ENCODE measurements at regions not wholly inside any gene's neighbourhood (a gene's known extent, or its start where the extent isn't known, plus 50 kb on each side); places are given as distances from the start of the nearest gene placed in this dataset.
"Not testable (repeated sequence)": the region's sequence is repeated elsewhere in the genome, so short reads cannot be mapped to it uniquely, and the experiment has no call there.

DNA sequence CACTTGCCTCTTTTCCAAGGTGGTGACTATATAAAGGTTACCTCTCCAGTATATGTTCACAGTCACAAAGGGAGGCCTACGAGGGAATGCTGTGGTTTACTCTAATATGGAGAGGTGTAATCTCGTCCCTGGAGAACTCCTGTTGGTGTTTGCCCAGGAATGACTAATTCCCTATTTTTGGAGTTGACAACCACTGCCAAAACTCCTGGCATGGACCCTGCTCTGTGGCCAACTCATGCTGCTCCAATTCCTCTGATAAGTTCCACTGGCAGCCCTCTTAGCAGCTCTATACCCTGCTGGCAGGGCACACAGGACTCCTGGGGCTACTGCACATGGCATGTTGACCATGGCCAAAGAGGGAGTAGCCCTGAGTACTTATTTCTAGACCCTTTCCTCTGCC, 418.7 kb upstream of the ANO5 start:
- TF ChIP-seq, protein P1, sequence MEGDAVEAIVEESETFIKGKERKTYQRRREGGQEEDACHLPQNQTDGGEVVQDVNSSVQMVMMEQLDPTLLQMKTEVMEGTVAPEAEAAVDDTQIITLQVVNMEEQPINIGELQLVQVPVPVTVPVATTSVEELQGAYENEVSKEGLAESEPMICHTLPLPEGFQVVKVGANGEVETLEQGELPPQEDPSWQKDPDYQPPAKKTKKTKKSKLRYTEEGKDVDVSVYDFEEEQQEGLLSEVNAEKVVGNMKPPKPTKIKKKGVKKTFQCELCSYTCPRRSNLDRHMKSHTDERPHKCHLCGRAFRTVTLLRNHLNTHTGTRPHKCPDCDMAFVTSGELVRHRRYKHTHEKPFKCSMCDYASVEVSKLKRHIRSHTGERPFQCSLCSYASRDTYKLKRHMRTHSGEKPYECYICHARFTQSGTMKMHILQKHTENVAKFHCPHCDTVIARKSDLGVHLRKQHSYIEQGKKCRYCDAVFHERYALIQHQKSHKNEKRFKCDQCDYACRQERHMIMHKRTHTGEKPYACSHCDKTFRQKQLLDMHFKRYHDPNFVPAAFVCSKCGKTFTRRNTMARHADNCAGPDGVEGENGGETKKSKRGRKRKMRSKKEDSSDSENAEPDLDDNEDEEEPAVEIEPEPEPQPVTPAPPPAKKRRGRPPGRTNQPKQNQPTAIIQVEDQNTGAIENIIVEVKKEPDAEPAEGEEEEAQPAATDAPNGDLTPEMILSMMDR (IDR thresholded peaks at IDR 0.05; ENCODE audit: low read depth, low read length, missing control alignments) = no peak
- DNase-seq (ENCODE audit: low read depth) = no peak
- in situ Hi-C loops (cut with HindIII; ENCODE audit: low sequenced_read_pairs) = no loop called here
- H3K4me3 ChIP-seq (ENCODE audit: low read depth, low read length) = no peak overlapping the region

DNA sequence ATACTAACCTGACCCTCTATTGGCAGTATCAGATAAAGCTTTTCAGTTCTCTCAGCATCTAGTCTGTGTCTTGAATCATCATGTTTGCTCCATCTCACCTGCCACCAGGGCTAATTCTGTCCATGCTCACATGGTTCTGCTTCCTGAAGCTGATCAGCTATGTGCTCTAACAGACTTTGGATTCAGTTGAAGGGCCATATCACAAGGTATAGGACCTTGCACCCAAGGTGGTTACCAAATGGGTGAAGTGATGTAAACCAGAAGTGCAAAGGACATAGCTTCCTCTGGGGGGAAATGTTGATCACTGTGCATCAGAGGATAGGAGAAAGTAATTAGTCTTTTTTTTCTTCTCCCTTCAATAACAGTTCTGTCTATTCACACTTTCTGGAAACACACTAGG, 417.0 kb upstream of the ANO5 start:
- no peak for DNase-seq (ENCODE audit: low read depth)
- TF ChIP-seq, protein P1 (IDR thresholded peaks at IDR 0.05; ENCODE audit: low read depth, low read length, missing control alignments) = no peak
- no peak overlapping the region for H3K4me3 ChIP-seq (ENCODE audit: low read depth, low read length)
- in situ Hi-C loops (cut with HindIII; ENCODE audit: low sequenced_read_pairs) = no loop called here

DNA sequence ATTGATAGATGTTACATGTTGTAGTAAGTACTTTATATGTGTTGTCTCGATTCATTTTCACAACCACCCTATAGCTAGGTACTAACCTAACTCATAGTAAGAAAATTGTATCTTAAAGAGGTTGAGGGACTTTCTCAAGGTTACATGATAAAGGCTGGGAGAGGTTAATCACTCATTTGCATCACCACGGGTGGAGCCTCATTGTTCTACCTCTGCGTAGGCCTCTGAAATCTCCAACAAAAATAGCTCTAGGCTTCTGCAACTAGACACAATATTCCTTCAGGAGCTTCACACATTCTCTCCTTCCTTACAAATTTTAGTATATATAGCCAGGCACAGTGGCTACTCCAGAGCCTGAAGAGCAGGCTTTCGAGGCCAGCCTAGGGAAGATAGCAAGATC, 408.9 kb upstream of the ANO5 start:
- DNase-seq (ENCODE audit: low read depth) = no peak
- H3K4me3 ChIP-seq (ENCODE audit: low read depth, low read length) = no peak overlapping the region
- TF ChIP-seq, protein P1 (IDR thresholded peaks at IDR 0.05; ENCODE audit: low read depth, low read length, missing control alignments) = no peak
- in situ Hi-C loops (cut with HindIII; ENCODE audit: low sequenced_read_pairs) = no loop called here

GRCh38 chr11:21785351-21785750, 407.5 kb upstream of the ANO5 start:
- no peak for DNase-seq (ENCODE audit: low read depth)
- TF ChIP-seq, protein P1 (IDR thresholded peaks at IDR 0.05; ENCODE audit: low read depth, low read length, missing control alignments) = no peak
- in situ Hi-C loops (cut with HindIII; ENCODE audit: low sequenced_read_pairs) = no loop called here
- no peak overlapping the region for H3K4me3 ChIP-seq (ENCODE audit: low read depth, low read length)

- TF ChIP-seq, protein P1 (IDR thresholded peaks at IDR 0.05; ENCODE audit: low read depth, low read length, missing control alignments) = no peak
- no peak overlapping the region for H3K4me3 ChIP-seq (ENCODE audit: low read depth, low read length)
- in situ Hi-C loops (cut with HindIII; ENCODE audit: low sequenced_read_pairs) = no loop called here
- no peak for DNase-seq (ENCODE audit: low read depth)
Observed at GRCh38 chr11:21794306-21794705, 398.6 kb upstream of the ANO5 start.

GRCh38 chr11:21798216-21798615, 394.7 kb upstream of the ANO5 start:
- TF ChIP-seq, protein P1 (IDR thresholded peaks at IDR 0.05; ENCODE audit: low read depth, low read length, missing control alignments) = no peak
- H3K4me3 ChIP-seq (ENCODE audit: low read depth, low read length) = no peak overlapping the region
- in situ Hi-C loops (cut with HindIII; ENCODE audit: low sequenced_read_pairs) = no loop called here
- no peak for DNase-seq (ENCODE audit: low read depth)

DNA sequence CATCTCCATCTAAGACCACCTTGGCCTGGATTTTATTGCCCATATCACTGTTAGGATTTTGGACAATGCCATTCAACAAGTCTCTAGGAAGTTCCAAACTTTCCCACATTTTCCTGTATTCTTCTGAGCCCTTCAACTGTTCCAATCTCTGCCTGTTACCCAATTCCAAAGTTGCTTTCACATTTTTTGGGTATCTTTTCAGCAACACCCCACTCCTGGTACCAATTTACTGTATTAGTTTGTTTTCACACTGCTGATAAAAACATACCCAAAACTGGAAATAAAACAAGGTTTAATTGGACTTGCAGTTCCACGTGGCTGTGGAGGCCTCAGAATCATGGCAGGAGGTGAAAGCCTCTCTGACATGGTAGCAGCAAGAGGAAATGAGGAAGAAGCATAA, 388.4 kb upstream of the ANO5 start:
- H3K4me3 ChIP-seq (ENCODE audit: low read depth, low read length); DNase-seq (ENCODE audit: low read depth); in situ Hi-C loops (cut with HindIII; ENCODE audit: low sequenced_read_pairs): not testable (repeated sequence)

Measured in astrocyte of the cerebellum (primary cell).